Anterior cingulate cortex (tissue), 58 donors: ENCODE measurements at regions not wholly inside any gene's neighbourhood (a gene's known extent, or its start where the extent isn't known, plus 50 kb on each side); places are given as distances from the start of the nearest gene placed in this dataset.
"Not testable (repeated sequence)": the region's sequence is repeated elsewhere in the genome, so short reads cannot be mapped to it uniquely, and the experiment has no call there.

Experiments
- DNase-seq, 58 donors: peaks; one replicate each; lab custom pipeline; 2025; lab: John Stamatoyannopoulos, UW

DNA sequence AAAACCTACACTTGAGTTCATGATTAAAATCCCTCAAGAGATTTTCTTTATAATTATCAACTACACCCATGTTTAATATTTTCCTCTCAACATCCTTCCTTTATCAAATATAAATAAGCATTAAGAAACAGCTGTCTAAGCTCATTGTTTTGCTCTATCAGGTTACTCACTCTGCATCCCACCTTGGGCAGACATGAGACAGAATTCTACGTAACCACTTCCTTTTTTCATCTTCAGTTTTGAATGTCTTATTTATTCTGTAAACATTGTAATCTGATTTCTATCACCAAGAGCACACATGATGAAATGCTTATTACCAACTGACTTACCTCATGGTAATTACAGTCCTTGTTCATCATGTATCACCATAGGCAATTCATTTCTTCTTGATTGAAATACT is 1256.6 kb upstream of the ATXN8OS start:
- no peak for DNase-seq

DNA sequence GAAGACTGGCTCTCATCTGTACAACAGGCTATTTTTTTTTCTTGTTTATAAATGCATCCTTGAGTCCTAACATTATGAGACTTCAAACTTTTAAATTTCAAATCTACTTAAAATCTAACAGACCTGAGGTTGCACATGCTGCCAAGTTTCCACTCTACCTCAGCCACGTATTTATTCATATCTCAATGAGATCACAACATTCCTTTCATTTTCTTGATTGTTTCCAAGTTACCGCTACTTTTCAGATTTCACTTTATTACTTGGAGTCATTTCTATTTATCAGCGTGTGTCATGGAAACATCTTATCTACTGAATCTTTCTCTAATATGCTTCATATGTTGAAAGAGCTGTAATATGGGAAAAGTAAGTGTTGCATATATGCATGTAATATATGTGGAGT is 1257.5 kb upstream of the ATXN8OS start:
- DNase-seq, result no peak

DNA sequence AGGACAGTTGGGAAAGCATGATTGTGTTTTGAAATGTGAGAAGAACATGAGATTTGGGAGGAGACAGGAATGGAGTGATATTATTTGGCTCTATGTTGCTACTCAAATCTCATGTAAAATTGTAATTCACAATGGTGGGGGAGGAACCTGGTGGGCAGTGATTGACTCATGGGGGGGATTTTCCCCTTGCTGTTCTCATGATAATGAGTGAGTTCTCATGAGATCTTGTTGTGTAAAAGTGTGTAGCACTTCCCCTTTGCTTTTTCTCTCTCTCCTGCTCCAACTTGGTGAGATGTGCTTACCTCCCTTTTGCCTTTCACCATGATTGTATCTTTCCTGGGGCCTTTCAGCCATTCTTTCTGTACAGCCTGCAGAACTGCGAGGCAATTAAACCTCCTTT is 1261.0 kb upstream of the ATXN8OS start:
- no peak for DNase-seq

DNA sequence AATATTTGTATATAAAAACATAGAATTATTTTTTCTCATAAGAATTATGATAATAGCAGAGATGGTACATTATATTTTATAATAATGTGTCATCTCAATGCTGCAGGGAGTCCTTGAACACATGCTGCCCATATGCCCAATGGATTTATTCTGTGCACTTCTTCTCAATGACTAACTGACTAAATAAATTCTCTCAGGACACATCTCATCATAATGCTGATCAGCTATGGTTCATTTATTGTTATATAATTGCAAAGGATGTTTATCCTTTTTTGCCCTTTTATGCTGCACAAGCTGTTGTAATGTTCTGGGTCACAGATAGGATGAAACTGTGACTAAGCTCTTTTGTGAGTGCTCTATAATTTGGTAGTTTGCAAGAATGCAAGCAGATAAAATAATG is 1273.3 kb upstream of the ATXN8OS start:
- no peak for DNase-seq

DNA sequence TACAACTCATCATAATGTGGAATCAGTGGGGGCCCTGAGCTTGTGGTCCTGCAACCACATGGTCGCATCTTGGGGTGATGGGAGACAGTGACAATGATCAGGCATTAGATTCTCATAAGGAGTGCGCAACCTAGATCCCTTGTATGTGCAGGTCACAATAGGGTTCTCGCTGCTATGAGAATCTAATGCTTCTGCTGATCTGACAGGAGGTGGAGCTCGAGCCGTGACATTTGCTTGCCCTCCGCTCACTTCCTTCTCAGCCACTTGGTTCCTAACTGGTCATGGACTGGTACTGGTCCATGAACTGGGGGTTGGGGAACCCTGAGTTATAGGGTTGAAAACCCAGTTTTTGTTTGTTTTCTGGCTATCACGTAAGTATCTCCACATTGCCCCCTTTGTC is 1290.9 kb upstream of the ATXN8OS start:
- no peak for DNase-seq

DNA sequence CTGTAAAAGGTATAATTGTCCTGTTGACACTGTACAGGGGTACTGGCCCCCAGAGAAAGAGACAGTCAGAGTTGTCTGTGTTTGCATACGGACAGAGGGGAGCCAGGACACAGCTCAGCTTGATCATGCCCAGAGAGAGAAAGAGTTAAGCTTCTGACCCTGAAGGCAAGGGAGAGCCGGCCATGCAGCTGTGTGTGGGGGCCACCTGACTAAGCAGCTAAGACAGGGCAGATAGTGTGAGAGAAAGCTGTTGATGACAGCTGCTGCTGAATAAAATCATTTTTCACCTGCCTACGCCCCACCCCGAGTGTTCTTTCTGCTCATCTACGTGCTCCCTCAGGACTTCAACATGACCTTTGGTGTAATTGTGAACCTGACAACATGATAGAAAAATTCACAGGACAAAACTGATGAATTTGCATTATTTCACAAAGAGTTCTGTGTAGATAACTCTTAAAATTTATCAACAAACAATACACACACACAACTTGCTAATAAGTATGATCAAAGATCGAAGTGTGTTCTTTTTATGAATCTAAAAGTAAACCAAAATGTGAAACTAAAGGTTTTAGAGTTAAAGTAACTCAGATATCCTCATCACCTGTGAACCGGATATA is 1294.3 kb upstream of the ATXN8OS start:
- no peak for DNase-seq

DNA sequence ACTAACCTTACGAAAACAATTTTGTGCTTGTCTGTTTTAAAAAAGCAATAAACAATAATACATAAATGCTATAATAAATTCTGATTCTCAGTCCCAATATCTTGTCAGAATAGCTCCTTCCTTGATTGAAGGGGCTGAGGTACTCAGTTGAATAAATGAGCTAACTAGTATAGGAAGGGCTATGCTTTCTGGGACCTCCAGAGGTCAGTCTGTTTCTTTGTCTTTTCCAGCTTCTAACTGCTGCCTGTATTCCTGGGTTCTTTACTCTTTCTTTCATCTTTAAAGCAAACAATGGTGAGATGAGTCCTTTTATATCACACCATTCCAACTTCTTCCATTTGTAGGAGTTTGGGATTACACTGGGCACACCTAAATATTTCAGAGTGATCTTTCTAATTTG is 1297.0 kb upstream of the ATXN8OS start:
- no peak for DNase-seq

DNA sequence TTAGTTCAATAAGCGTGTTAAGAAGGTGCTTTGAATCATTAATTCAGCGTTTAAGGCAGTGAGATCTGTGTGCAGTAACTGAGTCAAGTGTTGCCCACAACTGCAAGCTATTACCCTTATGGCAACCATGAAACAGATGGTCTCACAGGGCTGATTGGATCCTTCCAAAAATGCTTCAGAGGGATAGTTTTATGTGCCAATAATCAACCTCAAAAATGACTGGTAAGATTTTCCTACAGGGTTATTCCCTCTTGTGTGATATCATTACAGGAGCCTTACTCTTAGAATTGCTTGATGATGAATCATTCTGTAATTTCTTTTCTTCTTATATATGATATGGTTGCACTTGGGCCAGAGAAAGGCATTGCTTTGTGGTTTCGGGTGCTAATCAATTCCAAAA is 1299.2 kb upstream of the ATXN8OS start:
- no peak for DNase-seq

DNA sequence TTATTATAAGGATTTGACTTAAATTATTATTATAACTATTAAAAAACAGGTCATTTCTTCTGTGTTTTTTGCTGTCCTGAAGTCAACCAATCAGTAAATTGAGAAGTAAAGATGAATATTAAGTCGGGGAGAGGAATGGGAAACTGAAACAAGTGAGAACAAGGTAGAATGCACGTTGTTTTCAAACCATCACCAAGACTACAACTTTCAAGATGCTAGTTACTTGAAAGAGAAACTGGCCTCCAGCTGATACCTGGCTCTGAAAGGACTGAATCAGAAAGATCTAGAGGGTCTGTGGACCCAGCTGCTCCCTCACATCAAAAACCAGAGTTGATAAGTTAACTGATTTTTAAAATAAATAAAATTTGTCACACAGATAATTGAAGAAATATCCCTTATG is 1301.5 kb upstream of the ATXN8OS start:
- DNase-seq, result no peak

DNA sequence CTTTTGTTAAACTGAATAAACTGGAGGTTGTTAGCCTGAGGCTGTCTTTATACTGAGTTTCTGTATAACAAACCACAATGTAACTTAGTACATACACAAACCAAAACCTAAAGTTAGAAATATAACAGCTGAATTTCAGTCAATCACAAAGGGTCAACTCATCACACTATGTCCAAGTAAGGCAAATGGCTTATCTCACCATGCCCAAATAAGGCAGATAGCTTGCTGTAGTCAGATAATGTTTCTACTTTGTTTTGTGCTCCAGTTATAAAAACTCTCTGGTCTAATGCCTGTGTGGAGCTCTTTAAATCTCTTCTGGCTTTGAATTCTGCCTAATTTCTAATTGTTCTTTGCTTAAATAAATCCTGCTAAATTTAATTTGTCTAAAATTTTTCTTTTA is 1323.4 kb upstream of the ATXN8OS start:
- DNase-seq, result no peak

DNA sequence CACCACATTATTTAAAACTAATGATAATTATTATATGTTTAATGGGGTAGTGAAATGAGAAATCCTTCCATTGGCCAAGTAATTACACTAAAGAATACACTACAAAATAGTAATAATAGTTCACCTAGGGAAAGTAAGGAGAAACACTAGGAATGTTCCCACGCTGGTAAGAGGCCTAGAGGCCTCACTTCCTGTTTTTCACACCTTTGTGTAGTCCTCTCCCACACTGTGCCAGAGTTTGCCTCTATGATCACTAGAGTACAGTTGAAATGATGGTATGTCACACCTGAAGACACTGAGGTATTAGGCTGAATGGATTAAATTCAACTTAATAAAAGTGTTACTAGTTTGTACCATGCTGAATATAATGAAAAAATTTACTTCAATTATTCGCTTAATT is 1348.0 kb upstream of the ATXN8OS start:
- no peak for DNase-seq

DNA sequence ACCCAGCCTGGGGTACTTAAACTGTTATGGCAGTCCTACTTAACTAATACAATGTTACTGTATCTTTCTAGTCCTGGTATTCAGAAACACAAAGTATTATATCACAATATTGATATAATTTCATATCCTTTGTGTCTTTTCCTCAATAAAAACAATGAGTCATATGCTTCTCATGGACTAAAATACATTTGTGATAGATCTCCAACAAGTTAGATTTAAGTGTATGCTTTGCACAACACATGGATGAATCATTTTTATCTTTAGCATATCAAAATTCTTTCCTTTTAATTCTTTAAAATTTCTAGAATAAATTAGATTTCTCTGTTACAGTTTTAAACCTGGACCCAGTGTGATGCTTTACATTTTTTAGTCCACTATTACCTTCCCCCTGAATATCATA is 1357.8 kb upstream of the ATXN8OS start:
- DNase-seq, result no peak

DNA sequence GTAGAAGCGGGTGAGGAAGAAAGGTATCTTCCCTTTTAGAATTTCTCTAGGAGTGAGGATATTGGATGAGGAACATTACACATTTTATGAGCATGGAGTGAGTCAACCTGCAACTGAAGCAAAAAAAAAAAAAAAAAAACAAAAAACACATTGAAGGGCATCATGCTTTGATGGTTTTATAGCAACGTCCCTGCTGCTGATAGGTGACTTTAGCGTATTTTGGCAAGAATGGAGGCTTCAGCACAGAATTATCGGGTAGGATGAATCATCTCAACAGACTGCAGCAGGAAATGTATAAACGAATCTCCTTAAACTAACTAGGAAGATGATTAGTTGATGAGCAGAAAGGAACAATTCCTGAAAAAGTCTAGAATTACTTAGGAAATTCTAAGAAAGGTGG is 1359.6 kb upstream of the ATXN8OS start:
- DNase-seq, result no peak

DNA sequence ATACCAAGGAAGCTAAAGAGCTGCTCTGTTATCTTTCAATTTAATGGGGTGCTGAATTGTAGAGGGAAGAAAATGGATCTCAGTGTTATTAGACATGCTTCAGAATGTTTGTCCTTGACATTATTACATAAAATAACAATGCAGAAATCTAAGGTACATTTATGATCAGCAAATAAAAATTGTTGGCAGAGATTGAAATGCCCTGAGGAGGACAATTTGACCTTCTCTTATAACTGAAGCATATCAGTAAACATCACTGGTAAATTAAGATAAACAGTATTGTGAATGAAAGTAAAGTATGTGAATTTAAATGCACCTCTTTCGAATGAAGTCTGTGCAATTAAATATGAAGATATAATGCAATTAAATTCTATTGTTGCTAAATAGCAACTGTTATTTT is 1362.1 kb upstream of the ATXN8OS start:
- DNase-seq, result no peak

DNA sequence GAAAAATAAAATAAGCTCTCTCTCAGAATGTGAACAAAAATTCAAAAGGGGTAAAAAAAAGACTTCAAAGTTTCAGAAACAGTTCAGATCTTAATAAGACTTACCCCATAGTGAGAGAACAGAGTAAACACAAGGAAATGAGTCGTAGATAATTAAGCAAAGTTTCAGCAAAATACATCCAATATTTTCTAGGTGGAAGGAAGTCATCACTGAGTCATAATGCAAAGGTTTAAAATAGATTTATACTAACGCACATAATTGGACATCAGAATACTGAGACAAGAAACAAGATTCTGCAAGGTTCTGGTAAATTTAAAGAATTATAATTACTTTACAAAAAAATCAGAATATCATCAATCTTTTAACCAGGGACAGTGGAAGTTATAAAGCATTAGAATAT is 1370.7 kb upstream of the ATXN8OS start:
- no peak for DNase-seq

DNA sequence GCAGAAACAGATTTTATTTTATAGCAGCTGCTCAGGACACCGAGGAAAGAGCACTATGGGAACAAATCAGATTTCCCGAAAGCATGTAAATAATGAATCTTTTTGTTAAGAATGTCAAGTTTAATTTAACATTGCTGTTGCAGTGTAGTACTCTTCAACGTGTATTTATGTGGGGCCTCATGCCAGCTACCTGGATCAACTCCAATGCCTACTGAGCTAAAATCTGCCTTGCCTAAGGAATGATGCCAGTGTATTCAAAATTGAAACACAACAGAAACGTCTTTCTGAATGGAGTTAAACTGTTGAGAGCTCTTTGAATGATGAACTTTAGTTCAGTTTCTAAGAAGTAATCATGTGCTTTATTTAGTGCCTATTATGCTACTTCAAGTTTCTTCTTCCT is 1379.8 kb upstream of the ATXN8OS start:
- DNase-seq, result peak in 5 of 58 donors; percentile 1 to 18 (median 5)

DNA sequence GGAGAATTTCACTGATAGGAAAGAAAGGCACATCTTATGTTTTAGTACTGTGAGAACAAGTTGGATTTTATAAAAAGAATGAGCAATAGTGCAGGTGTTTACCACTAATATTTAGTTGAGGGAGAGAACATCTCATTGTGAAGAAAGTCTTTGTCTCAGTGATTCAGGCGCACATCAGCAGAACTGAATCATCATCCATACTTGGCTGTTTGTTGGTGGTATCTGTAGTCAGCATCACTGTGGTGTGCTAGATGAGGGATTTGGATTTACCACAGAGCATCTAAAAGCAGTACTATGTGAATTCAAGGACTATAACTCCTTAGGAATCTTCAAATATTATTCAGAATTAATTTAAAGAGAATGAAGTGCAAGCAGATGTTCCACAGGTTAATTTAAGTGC is 1380.5 kb upstream of the ATXN8OS start:
- no peak for DNase-seq

DNA sequence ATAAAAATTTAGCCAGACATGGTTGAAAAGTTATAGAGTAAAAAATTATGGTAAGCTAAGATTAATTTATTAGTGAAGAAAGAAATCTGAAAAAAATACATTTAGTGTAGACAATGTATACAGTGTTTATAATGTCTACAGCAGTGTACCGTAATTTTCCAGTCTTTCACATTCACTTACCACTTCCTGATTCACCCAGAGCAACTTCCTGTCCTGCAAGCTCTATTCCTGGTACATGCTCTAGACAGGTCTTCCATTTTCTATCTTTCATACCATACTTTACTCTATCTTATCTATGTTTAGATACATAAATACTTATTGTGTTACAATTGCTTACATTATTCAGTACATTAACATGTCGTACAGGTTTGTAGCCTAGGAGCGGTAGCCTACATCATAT is 1387.8 kb upstream of the ATXN8OS start:
- DNase-seq, result no peak

DNA sequence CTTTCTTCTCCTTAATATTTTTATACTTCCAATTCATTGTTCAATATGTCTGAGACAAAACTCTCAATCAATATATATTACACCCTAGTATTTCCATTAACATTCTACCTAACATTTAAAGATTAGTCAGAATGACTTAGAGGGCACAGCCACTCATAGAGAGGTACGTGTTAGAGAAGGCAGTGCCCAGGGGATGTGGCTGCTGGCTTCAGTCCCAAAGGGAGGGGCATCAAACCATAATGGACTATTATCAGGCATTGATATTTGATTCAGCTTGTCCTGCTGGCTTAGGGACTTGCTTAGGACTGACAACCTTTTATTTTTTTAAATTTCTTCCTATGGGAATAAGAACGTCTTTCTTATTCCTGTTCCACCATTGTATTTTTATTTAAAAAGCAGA is 1392.0 kb upstream of the ATXN8OS start:
- DNase-seq, result no peak

DNA sequence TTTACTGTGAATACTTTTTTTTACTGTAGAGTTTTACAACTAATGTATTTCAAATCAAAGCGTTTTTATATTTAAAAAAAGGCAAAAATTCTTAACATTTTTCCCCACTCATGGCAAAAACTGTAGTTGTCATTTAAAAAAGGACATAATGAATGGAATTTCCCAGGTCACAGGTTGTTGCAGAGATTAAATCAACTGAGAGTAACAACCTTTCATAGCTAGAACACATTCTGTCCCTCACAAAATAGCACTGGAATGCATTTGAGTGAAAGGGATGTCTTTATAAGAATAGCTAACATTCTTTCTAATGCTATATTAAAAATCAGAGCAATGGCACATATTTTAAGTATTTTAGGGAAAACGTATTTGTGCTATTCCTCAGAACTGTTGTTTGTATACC is 1393.3 kb upstream of the ATXN8OS start:
- DNase-seq, result no peak

DNA sequence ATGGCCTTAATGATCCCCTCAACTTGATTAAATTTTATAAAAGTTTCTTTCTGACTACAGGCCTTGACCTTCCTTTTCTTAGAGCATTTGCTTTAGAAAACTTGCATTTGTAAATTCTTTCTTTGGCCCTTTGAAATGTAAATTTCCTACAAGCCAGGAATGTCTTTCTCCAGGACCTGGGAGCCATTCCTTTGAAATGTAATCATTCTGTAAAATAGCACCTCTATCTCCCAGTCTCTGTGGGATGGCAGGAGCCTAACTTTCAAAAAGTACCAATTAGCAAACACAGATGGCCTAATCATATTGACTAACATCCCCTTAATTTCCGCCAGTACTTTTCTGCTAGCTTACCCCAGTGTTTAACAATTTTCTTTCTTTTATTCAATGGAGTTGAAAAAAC is 1394.2 kb upstream of the ATXN8OS start:
- no peak for DNase-seq

DNA sequence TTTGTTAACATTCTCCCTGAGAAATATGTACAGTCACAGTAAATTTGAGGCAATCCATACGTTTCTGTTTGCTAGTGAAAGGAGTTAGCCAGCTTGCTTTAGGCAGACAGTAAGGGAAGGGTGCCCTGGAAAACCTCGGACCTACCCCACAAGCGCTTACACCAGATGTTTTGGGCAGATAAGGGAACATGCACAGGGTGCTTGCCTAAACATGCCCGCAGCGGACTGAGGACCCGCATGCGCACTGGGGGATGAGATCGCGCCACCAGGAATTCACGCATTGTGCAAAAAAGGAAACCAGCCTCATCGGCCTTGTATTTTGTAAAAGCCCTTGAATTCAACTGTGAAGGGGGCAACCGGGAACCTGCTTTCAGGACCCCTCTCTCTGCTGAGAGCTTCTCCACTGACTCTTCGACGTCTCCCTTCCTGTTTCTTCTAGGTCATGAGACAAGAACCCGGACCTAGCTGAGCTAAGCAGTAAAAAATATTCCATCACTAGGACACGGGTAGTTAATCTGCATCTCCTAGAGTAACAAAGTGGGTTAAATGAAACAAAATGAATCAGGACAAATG is 1399.2 kb upstream of the ATXN8OS start:
- DNase-seq, result no peak

DNA sequence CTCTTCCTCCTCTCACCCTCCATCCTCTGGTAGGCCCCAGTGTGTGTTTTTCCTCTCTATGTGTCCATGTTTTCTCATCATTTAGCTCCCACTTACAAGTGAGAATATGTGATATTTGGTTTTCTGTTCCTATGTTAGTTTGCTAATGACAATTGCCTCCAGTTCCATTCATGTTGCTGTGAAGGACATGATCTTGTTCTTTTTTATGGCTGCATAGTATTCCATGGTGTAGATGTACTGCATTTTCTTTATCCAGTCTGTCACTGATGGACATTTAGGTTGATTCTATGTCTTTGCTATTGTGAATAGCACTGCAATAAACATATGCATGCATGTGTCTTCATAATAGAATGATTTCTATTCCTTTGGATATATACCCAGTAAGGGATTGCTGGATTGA is 1401.6 kb upstream of the ATXN8OS start:
- DNase-seq, result not testable (repeated sequence)
